ENCODE measurements at regions not wholly inside any gene's neighbourhood (a gene's known extent, or its start where the extent isn't known, plus 50 kb on each side); places are given as distances from the start of the nearest gene placed in this dataset.

DNA sequence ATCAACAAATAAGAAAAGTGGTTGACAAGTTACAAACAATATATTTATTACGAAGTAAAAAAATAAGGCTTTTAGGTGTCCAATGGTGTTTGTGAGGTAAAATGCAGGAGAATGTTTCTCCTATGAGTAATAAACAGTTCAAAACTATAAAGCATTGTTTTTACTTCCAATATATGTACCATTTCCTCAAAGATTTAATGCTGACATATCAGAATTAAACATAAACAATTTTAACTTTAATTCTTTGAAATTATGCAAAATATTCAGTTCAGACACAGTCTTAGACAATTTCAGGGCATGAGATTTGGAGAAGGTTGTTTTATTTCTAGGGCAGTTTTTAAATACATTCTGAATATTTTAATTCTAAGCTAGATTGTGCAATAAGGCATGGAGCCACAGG lies 602.5 kb upstream of the DPPA4 start:
- BruUV-seq (replicated peaks), result no TSS peak
- H3K27me3 ChIP-seq (replicated peaks; ENCODE audit: insufficient read depth, low read depth, low read length, poor library complexity), result no peaks in the 10 kb centered on the region
- ChIA-PET POLR2A (ENCODE audit: low non-redundant PET) (no interaction called here), CTCF (interaction anchor here (0.7 kb wide), 1 partner anchor 318 kb away, joined by 5 read pairs; no protein-coding TSS in a partner anchor)
- no peak overlapping the region for H3K27ac ChIP-seq (ENCODE audit: low read depth, low read length, poor library complexity, severe bottlenecking)
- no peak for DNase-seq (ENCODE audit: low spot score)
- no peaks in the 10 kb centered on the region for H3K9me3 ChIP-seq (ENCODE audit: low read depth, low read length, poor library complexity, severe bottlenecking)
- H3K4me3 ChIP-seq (ENCODE audit: low read depth, low read length, poor library complexity, severe bottlenecking), result no peak overlapping the region
- intact Hi-C loops (cut with micrococcal nuclease; ENCODE audit: unreplicated experiment), result no loop called here
- TF ChIP-seq, protein P1, sequence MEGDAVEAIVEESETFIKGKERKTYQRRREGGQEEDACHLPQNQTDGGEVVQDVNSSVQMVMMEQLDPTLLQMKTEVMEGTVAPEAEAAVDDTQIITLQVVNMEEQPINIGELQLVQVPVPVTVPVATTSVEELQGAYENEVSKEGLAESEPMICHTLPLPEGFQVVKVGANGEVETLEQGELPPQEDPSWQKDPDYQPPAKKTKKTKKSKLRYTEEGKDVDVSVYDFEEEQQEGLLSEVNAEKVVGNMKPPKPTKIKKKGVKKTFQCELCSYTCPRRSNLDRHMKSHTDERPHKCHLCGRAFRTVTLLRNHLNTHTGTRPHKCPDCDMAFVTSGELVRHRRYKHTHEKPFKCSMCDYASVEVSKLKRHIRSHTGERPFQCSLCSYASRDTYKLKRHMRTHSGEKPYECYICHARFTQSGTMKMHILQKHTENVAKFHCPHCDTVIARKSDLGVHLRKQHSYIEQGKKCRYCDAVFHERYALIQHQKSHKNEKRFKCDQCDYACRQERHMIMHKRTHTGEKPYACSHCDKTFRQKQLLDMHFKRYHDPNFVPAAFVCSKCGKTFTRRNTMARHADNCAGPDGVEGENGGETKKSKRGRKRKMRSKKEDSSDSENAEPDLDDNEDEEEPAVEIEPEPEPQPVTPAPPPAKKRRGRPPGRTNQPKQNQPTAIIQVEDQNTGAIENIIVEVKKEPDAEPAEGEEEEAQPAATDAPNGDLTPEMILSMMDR (conservative IDR thresholded peaks at IDR 0.05; ENCODE audit: low read depth, low read length), result no peak
- TF ChIP-seq EZH2 (IDR thresholded peaks at IDR 0.05; ENCODE audit: borderline replicate concordance, low read depth, low read length, poor library complexity, severe bottlenecking), result no peak
- H3K36me3 ChIP-seq (ENCODE audit: insufficient read depth, low read length, poor library complexity, severe bottlenecking), result no peaks in the 10 kb centered on the region
- H3K4me1 ChIP-seq (ENCODE audit: insufficient read depth, low read length, poor library complexity, severe bottlenecking), result no peaks in the 10 kb centered on the region

DNA sequence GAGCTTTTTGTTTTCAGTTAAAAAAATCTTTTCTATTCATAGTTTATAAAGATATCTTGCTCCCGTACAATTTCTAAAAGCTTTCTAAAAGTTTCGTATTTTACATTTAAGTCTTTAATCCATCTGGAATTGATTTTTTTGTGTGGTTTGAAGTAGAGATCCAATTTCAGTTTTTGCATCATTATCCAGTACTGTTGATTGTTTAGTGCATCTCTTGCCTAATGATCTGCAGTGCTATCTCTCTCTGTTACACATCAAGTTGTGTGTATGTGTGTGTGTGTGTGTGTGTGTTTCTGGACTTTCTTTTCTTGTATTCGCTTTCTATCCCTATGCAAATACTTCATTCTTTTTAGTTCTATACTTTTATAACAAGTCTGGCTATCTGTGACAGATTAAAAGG lies 605.8 kb upstream of the DPPA4 start:
- TF ChIP-seq EZH2 (IDR thresholded peaks at IDR 0.05; ENCODE audit: borderline replicate concordance, low read depth, low read length, poor library complexity, severe bottlenecking), result no peak
- TF ChIP-seq, protein P1 (conservative IDR thresholded peaks at IDR 0.05; ENCODE audit: low read depth, low read length), result no peak
- Histone ChIP-seq H3K9me3 (ENCODE audit: low read depth, low read length, poor library complexity, severe bottlenecking) (no peaks in the 10 kb centered on the region), H3K4me1 (ENCODE audit: insufficient read depth, low read length, poor library complexity, severe bottlenecking) (no peaks in the 10 kb centered on the region), H3K36me3 (ENCODE audit: insufficient read depth, low read length, poor library complexity, severe bottlenecking) (no peaks in the 10 kb centered on the region), H3K27ac (ENCODE audit: low read depth, low read length, poor library complexity, severe bottlenecking) (no peak overlapping the region), H3K4me3 (ENCODE audit: low read depth, low read length, poor library complexity, severe bottlenecking) (no peak overlapping the region), H3K27me3 (replicated peaks; ENCODE audit: insufficient read depth, low read depth, low read length, poor library complexity) (no peaks in the 10 kb centered on the region)
- intact Hi-C loops (cut with micrococcal nuclease; ENCODE audit: unreplicated experiment), result no loop called here
- POLR2A ChIA-PET (ENCODE audit: low non-redundant PET), result no interaction called here
- no peak for DNase-seq (ENCODE audit: low spot score)
- CTCF ChIA-PET, result no interaction called here
- no TSS peak for BruUV-seq (replicated peaks)

DNA sequence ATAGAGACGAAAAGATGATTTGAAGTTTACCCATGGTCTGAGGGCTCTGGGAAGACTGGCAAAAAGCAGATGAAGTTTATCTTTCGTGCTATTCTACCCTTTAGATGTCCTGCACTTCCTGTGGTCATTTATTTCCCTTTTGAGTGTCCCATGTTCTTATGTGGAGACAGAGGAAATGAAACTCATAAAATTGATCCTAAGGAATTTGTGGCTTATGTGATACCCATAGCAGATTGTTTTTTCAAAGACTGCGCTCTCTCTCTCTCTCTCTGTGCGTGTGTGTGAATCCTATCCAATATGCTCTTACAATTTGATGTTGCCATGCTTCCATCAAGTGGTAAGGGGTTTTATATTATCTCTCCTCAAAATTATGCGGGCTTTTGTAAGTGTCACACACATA lies 607.5 kb upstream of the DPPA4 start:
- no peak overlapping the region for H3K4me3 ChIP-seq (ENCODE audit: low read depth, low read length, poor library complexity, severe bottlenecking)
- no peaks in the 10 kb centered on the region for H3K27me3 ChIP-seq (replicated peaks; ENCODE audit: insufficient read depth, low read depth, low read length, poor library complexity)
- intact Hi-C loops (cut with micrococcal nuclease; ENCODE audit: unreplicated experiment), result no loop called here
- no peak for TF ChIP-seq EZH2 (IDR thresholded peaks at IDR 0.05; ENCODE audit: borderline replicate concordance, low read depth, low read length, poor library complexity, severe bottlenecking)
- TF ChIP-seq, protein P1 (conservative IDR thresholded peaks at IDR 0.05; ENCODE audit: low read depth, low read length), result no peak
- no peaks in the 10 kb centered on the region for H3K36me3 ChIP-seq (ENCODE audit: insufficient read depth, low read length, poor library complexity, severe bottlenecking)
- ChIA-PET POLR2A (ENCODE audit: low non-redundant PET) (no interaction called here), CTCF (no interaction called here)
- DNase-seq (ENCODE audit: low spot score), result no peak
- H3K9me3 ChIP-seq (ENCODE audit: low read depth, low read length, poor library complexity, severe bottlenecking), result no peaks in the 10 kb centered on the region
- H3K4me1 ChIP-seq (ENCODE audit: insufficient read depth, low read length, poor library complexity, severe bottlenecking), result no peaks in the 10 kb centered on the region
- no peak overlapping the region for H3K27ac ChIP-seq (ENCODE audit: low read depth, low read length, poor library complexity, severe bottlenecking)
- BruUV-seq (replicated peaks), result no TSS peak

All from A673 (cell line).